Activated T-cell treated with anti-CD3 and anti-CD28 coated beads, Interleukin-2, amount 50 U/mL, for 4 hours (primary cell): ENCODE measurements at regions not wholly inside any gene's neighbourhood (a gene's known extent, or its start where the extent isn't known, plus 50 kb on each side); places are given as distances from the start of the nearest gene placed in this dataset.

Experiments used
- ATAC-seq, 2 donors: fragments of 200-7000 bp; cut with Tn5 transposase; one replicate each; pipeline ENCODE4 v1.10.0; 2021
- DNase-seq: peaks from one replicate; pipeline ENCODE4 v3.0.0-alpha.2; 2020
- H3K27me3 Mint-ChIP-seq: one replicate; pipeline ENCODE4 v1.8.0; 2021; ENCODE audit warnings: low read depth, mixed read lengths
- H3K36me3 Mint-ChIP-seq: one replicate; pipeline ENCODE4 v1.8.0; 2022; ENCODE audit warnings: mixed read lengths; ENCODE audit not compliant: insufficient read depth
- H3K4me1 Mint-ChIP-seq: one replicate; pipeline ENCODE4 v1.8.0; 2021; ENCODE audit warnings: low read depth, mixed read lengths
- H3K4me3 Mint-ChIP-seq: one replicate; pipeline ENCODE4 v1.8.0; 2021; ENCODE audit warnings: mild to moderate bottlenecking, moderate library complexity, mixed read lengths
- H3K9me3 Mint-ChIP-seq: one replicate; pipeline ENCODE4 v1.8.0; 2021; ENCODE audit warnings: mixed read lengths

DNA sequence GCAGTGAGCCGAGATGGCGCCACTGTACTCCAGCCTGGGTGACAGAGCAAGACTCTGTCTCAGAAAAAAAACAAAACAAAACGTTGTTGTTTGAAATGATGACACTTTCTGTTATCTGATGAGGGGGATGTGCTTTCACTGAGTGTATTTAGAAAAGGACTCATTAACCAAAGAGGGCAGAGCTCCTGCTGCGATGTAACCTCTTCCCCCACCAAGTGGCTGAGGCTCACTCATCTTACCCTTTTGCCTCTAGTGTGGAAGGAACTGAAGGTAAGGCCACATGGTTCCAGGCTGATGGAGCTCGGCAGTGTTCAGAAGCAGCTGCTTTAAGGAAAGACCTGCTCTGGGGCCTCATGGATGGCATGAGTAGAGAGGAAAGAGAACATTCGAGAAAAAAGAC lies 105.7 kb upstream of the RUNX1 start:
- Mint-ChIP-seq H3K4me1 (peaks cover 24% of the 10 kb centered on the region), H3K27me3 (no peaks in the 10 kb centered on the region), H3K9me3 (peaks cover 13% of the 10 kb centered on the region), H3K4me3 (no peak overlapping the region), H3K36me3 (peaks cover 4% of the 10 kb centered on the region)
- no peak for ATAC-seq
- DNase-seq, result no peak

DNA sequence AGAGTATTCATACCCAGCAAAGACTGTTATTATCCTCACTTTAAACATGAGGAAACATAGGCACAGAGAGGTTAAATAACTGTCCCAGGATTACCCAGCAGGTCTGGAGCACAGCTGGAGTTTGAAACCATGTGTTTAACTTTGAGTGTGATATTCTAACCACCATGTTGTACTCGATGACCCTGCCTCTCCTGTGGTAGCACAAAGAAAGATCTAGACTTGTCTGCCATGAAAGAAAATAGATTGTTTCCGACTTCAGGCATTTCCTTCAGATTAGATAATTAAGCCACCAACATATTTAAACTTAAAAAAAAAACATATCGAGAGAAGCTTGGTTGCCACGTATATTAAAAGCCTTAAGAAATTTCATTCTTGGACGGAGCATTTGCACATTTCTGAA lies 104.6 kb upstream of the RUNX1 start:
- no peak for ATAC-seq
- Mint-ChIP-seq H3K27me3 (no peaks in the 10 kb centered on the region), H3K9me3 (peaks cover 13% of the 10 kb centered on the region), H3K4me3 (no peak overlapping the region), H3K4me1 (peaks cover 33% of the 10 kb centered on the region), H3K36me3 (peaks cover 4% of the 10 kb centered on the region)
- DNase-seq, result no peak

DNA sequence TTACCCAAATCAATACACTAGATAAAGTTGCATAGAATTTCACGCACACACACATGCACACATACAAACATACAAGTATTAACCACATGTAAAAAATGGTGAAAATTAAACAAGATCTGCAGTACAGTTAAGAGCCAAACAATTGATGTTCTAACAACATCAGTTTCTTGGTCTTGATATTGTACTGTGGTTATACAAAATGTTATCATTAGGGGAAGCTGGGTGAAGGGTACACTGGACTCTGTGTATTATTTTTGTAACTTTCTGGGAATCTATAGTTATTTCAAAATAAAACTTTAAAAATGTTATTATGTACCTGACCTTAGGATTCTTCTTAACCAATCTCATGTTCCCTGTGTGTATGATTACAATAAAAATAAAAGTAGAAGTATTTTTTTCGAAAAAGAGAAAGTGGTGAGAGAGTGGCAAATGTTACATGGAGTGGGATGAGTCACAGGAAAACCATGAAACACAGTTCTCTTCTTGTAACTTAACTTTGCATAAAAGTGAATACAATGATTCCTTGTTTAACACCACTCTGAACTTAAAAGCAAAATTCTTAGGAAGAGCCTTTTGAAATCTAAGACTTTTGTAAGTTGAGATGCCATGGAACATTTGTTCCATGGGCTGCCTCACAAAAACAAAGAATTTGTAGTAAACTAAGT lies 101.6 kb upstream of the RUNX1 start:
- Mint-ChIP-seq H3K4me1 (peaks cover 46% of the 10 kb centered on the region), H3K27me3 (no peaks in the 10 kb centered on the region), H3K9me3 (peaks cover 3% of the 10 kb centered on the region), H3K4me3 (peak overlapping the region; percentile 0), H3K36me3 (no peaks in the 10 kb centered on the region)
- DNase-seq, result no peak
- ATAC-seq, result peak; percentile 73 to 74

DNA sequence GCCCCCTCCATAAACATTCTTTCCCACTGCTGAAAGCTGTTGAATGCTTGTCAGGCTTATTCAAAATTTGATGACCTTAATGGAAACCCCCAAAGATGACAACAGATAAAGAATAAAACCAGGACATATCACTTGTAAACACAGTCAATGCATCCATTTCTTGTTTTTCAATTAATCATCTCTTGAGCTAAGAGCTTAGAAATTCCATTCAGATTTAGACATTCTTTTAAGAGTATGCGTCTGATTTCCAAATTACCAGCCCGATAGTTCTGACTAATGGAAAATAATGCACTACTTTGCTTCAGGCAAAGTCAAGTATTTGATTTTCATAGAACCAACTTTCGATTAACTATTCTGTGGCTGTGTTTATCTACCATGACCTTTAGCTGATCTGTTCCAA lies 100.6 kb upstream of the RUNX1 start:
- H3K27me3 Mint-ChIP-seq, result no peaks in the 10 kb centered on the region
- peak; percentile 53 to 62 for ATAC-seq
- peaks cover 3% of the 10 kb centered on the region for H3K9me3 Mint-ChIP-seq
- H3K4me3 Mint-ChIP-seq, result no peak overlapping the region
- H3K4me1 Mint-ChIP-seq, result peaks cover 49% of the 10 kb centered on the region
- DNase-seq, result no peak
- no peaks in the 10 kb centered on the region for H3K36me3 Mint-ChIP-seq

DNA sequence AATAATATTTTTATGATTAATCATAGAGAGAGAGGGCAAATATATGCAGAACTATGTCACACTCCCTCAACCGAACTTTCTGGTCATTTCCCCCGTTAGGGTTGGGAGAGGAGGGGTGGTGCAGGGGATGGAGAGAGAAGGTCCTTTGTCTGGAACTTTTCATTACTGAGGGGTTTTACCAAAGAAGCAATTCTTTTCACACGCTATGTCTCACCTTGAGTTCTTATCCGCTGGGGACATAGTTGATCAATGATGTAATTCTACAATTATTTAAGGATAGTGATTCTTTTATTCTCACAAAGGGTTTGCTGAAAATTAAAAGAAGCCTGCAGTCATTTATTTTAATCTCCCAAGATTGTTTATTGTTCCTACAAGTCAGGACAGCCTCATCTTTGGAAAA lies 98.3 kb upstream of the RUNX1 start:
- H3K27me3 Mint-ChIP-seq, result no peaks in the 10 kb centered on the region
- no peak overlapping the region for H3K4me3 Mint-ChIP-seq
- no peak for DNase-seq
- H3K36me3 Mint-ChIP-seq, result no peaks in the 10 kb centered on the region
- H3K4me1 Mint-ChIP-seq, result peaks cover 49% of the 10 kb centered on the region
- peaks cover 3% of the 10 kb centered on the region for H3K9me3 Mint-ChIP-seq
- no peak for ATAC-seq

DNA sequence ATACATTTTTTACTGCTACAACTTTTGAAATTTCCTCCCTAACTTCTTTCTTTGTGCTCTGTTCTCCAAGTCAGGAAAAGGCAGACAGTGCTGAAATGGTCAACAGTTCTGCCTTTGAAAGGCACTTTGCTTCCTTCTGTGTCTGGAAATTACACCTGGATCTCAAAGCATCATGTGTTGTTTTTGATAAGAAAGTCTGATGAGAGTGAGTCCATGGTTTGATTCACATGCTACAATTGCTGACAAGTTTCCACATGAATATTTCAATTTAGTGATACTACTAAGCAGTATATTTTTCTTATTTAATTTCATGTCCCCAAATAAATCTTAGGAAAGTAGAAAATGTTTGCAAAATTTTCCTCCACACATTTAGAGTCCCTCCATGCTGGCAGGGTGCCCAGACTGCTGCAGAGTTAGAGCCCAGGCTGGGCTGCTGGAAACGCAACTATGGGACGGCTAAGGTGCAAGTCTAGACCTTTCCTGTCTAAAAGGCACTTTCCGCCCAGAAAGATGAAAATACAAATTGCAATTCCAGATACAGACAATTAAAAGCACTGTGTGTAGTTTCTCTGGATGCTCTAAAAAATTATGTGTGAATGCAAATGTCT lies 96.6 kb upstream of the RUNX1 start:
- Mint-ChIP-seq H3K27me3 (no peaks in the 10 kb centered on the region), H3K4me3 (no peak overlapping the region), H3K9me3 (peaks cover 3% of the 10 kb centered on the region), H3K4me1 (peaks cover 35% of the 10 kb centered on the region), H3K36me3 (no peaks in the 10 kb centered on the region)
- DNase-seq (no peak), ATAC-seq (no peak)

DNA sequence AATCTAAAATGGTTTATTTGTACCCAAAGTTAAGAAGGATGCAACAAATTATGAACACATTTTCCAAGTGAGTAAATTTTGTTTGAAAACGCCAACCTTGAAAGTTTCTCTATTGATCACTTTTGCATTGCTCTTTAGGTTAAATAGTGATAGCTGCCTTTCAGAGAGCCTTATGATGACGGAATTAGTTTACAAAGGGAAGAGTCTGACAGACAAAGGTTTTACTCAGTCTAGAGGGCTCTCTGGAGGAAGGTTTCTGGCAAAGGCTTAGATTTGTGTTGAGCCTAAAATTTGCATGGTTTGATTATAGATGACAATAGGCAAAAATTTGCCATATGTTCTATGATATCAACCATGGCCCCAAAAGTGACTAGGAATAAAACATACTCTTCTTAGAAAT lies 95.9 kb upstream of the RUNX1 start:
- Mint-ChIP-seq H3K4me1 (peaks cover 31% of the 10 kb centered on the region), H3K36me3 (no peaks in the 10 kb centered on the region), H3K9me3 (no peaks in the 10 kb centered on the region), H3K27me3 (no peaks in the 10 kb centered on the region), H3K4me3 (no peak overlapping the region)
- DNase-seq (no peak), ATAC-seq (no peak)

DNA sequence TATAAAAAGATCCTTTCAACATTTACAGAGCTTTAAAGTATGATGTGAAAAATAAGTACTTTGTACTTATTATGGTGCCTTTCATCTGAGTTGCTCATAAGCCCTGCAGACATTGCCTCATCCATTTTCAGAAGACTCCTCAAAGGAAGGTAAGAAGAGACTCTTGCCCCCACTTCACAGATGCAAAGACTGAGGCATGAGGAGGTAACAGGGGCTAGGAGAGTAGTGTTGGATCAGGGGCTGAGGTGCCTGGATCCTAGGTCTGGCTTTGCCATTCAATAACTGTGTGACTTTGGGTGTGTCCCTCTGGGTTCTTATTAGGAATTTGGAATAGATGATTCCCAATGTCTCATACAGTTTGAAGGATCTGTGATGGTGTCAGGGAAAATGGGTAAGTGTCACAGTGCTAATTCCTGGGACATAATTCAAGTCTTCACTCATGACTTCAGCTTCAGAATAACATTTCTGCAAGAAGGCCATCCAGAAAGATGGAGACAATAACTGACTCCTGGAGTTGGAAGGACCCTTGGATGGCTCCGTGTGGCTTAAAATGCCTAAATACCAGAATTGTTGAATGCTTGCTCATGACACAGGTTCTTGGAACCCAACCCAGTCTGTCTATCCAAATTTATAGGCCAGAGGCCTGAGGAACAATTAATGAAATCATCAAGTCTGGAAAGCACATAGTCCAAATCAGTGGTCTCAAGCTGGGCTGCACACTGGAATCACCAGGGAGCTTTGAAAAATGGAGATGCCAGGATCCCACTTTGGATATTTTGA lies 93.1 kb upstream of the RUNX1 start:
- H3K9me3 Mint-ChIP-seq, result no peaks in the 10 kb centered on the region
- no peaks in the 10 kb centered on the region for H3K27me3 Mint-ChIP-seq
- no peaks in the 10 kb centered on the region for H3K36me3 Mint-ChIP-seq
- DNase-seq, result no peak
- H3K4me1 Mint-ChIP-seq, result peaks cover 26% of the 10 kb centered on the region
- ATAC-seq, result no peak
- H3K4me3 Mint-ChIP-seq, result no peak overlapping the region

DNA sequence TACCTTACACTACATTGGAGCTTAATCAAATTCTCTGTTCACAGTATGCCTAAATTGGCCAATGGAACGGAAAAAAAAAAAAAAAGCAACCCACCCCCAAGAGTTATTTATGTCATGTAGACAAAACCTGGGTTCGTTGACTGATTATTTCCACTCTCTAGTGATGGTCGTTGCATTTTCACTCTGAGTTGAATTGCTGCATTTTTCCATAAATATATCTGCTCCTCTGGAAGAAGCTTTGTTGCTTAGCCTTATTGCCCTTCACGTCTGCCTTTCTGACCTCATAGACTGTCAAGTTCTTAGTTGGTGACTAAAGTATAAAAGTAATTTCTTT lies 90.2 kb upstream of the RUNX1 start:
- Mint-ChIP-seq H3K4me1 (peaks cover 23% of the 10 kb centered on the region), H3K27me3 (no peaks in the 10 kb centered on the region), H3K36me3 (no peaks in the 10 kb centered on the region), H3K9me3 (no peaks in the 10 kb centered on the region), H3K4me3 (peak overlapping the region; percentile 71)
- ATAC-seq (peak; percentile 39 to 42), DNase-seq (no peak)

DNA sequence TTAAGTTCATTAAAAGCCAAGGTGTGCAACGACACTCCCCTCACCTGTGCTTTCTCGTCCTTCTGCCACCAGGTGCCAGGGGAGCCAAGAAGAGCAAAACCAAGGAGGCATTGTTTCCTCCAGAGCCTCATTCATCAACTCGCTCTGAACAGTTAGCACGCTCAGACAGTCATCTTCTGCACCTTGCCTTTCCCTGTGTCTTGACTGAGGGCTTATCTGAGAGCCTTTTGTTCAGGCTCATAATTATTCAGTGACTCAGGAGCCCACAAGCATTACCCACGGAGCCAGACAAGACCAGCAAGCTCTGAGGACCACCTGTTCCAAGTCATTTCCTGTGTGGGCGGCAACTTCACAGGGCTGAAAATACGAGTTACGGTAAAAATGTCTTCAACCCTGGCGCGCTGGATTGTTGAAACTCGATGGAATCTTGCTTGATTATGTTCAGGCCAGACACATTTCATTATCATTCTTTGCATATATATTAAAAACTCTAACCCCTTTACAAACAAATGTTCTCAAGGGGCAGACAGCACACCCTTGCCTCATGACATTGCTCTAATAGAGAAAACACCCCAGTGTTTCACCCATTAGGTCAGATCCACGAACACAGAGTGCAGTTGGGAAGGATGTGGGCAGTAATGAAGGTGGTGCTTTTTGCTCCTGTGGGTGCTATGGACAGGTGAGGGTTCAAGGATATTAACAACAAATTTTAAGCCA lies 89.7 kb upstream of the RUNX1 start:
- H3K4me3 Mint-ChIP-seq, result peak overlapping the region; percentile 71
- no peaks in the 10 kb centered on the region for H3K9me3 Mint-ChIP-seq
- no peaks in the 10 kb centered on the region for H3K27me3 Mint-ChIP-seq
- ATAC-seq (peak; percentile 97 to 98), DNase-seq (peak; percentile 63)
- no peaks in the 10 kb centered on the region for H3K36me3 Mint-ChIP-seq
- H3K4me1 Mint-ChIP-seq, result peaks cover 26% of the 10 kb centered on the region

DNA sequence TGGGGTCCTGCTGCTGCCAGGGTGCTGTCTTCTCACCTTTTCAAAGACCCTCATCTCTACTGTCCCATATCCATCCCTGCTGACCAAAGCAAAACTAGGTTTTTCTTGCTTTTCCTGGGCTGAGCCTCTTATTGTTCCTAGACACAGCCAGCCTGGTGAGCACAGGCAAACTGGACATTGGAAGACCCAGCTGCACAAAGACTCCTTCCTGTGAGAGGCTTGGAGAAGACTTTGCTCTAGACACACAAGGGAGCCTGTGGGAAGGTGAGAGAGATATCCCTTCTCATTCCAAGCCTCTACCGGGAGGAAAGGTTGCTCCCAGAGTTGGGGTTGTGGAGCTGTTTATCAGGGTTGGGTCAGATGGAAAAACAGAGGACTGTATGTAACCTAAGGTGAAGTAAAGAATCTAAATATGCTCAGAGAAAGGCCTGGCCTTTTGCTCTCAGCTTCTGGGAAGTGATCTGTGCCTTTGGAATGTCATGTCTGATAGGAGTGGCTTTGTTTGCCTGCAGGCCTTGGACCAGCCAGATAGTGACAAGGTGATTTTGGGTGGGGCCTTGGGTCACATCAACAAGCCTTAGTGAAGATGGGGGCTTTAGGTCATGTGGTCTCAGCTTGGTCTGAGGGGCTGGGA lies 87.6 kb upstream of the RUNX1 start:
- no peaks in the 10 kb centered on the region for H3K36me3 Mint-ChIP-seq
- H3K4me3 Mint-ChIP-seq, result no peak overlapping the region
- no peaks in the 10 kb centered on the region for H3K9me3 Mint-ChIP-seq
- H3K4me1 Mint-ChIP-seq, result peaks cover 26% of the 10 kb centered on the region
- DNase-seq (no peak), ATAC-seq (no peak)
- no peaks in the 10 kb centered on the region for H3K27me3 Mint-ChIP-seq

DNA sequence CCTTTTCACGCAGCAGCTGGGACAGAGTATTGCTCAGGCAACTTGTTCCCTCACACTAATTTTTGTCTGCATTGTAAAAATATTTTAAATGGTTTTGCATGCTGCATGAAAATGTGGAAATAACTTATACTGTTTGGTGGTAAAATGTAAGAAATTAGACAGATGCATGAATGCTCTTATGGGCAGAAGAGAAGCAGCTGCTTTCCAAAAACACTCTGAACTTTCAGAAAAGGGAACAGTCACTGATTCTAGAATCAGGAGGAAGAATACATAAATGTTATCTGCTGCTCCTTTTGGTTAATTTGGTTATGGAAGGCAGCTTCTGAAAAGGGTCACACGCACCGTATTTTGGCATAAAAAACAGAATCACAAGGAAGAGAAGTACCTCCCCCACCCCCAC lies 87.0 kb upstream of the RUNX1 start:
- H3K4me1 Mint-ChIP-seq, result peaks cover 26% of the 10 kb centered on the region
- no peaks in the 10 kb centered on the region for H3K36me3 Mint-ChIP-seq
- ATAC-seq, result no peak
- DNase-seq, result no peak
- H3K9me3 Mint-ChIP-seq, result no peaks in the 10 kb centered on the region
- no peak overlapping the region for H3K4me3 Mint-ChIP-seq
- H3K27me3 Mint-ChIP-seq, result no peaks in the 10 kb centered on the region

DNA sequence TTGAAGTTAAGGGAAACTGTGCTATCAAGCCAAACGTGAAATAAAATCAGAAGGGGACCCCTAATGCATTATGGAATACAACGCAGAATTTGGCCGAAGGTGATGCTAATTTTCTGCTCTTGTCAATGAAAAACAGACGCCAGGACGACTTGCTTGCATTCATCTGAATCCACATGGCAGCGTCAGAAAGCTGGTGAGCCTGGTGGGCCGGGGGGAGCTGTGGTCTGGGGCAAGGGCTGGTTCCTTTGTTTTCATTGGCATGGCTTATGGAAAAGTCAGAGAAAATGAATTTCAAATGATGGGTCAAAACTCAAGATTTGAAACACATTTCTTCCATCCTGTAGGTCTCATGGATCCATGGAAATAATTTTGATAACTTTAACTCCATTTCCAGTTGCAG lies 86.4 kb upstream of the RUNX1 start:
- Mint-ChIP-seq H3K4me1 (peaks cover 25% of the 10 kb centered on the region), H3K4me3 (no peak overlapping the region), H3K27me3 (no peaks in the 10 kb centered on the region), H3K9me3 (no peaks in the 10 kb centered on the region), H3K36me3 (no peaks in the 10 kb centered on the region)
- no peak for DNase-seq
- no peak for ATAC-seq

DNA sequence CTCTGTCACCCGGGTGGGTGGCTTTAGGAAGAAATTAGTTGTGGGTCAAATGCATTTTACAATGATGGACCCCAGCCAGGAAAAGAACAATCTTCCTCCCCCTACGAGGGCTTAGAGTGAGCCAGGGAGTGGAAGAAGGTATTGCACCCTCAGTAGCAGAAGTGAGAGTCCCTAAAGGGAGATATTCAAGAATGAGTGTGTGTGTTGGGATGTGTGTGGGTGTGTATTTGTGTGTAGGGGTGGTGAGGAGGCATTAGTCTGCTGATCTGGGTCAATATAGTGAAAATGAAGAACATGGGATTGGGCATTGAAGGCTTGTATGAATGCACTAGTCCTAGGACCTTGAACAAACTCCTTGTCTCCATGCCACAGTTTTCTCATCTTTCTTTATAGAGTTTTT lies 85.2 kb upstream of the RUNX1 start:
- no peaks in the 10 kb centered on the region for H3K36me3 Mint-ChIP-seq
- H3K27me3 Mint-ChIP-seq, result no peaks in the 10 kb centered on the region
- H3K4me1 Mint-ChIP-seq, result peaks cover 18% of the 10 kb centered on the region
- H3K9me3 Mint-ChIP-seq, result no peaks in the 10 kb centered on the region
- DNase-seq (no peak), ATAC-seq (no peak)
- no peak overlapping the region for H3K4me3 Mint-ChIP-seq
